Spleen (tissue), 7 donors: ENCODE measurements at regions not wholly inside any gene's neighbourhood (a gene's known extent, or its start where the extent isn't known, plus 50 kb on each side); places are given as distances from the start of the nearest gene placed in this dataset.

Source experiments
- POLR2A ChIP-seq, 3 donors: fragments of 450-650 bp; IDR thresholded peaks; one replicate each; pipeline ENCODE4 v1.5.1; 2017; ENCODE audit warnings: antibody characterized with exemption in 3 of 3, mild to moderate bottlenecking in 1 of 3
- TF ChIP-seq, protein P1 (sequence below), 11 experiments: fragments of 200-600 bp in 7 of 11; fragments of 450-650 bp in 4 of 11; sonication (generic) in 4 of 11; IDR thresholded peaks in 8 of 11; conservative IDR thresholded peaks in 3 of 11; 1 replicate in 7 of 11; 2 replicates in 4 of 11; pipeline versions ENCODE4 v1.4.0 to v1.8.0; 2016 to 2021; ENCODE audit warnings: antibody characterized with exemption in 11 of 11, inconsistent platforms in 4 of 11, mild to moderate bottlenecking in 1 of 11
- donor health status: DM: no; HTN: no; CAD: no; lungs with moderate emphysema.
- donor health status: DM: no; HTN: no; CAD: no.
- donor health status: DM: no; HTN: no; CAD: no.

DNA sequence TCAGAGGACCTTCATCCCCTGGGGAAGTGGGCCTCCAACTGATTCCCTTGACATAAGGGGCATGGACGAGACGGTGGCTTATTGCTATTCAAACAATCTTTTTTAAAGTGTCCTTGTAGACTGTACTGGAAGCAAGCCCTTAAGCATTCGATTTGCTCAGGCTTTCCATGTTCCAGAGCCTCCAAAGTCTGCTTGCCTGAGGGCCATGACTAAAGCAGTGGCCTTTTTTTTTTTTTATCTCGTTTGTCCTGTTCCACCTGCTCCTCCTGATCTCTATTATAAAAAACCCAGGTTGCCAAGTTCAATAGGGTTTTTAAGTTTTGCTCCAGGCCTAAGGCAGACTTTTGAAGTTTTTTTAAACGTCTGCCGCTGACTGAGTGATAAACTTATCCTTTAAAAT is 103.7 kb upstream of the AADAT start:
- TF ChIP-seq, protein P1, sequence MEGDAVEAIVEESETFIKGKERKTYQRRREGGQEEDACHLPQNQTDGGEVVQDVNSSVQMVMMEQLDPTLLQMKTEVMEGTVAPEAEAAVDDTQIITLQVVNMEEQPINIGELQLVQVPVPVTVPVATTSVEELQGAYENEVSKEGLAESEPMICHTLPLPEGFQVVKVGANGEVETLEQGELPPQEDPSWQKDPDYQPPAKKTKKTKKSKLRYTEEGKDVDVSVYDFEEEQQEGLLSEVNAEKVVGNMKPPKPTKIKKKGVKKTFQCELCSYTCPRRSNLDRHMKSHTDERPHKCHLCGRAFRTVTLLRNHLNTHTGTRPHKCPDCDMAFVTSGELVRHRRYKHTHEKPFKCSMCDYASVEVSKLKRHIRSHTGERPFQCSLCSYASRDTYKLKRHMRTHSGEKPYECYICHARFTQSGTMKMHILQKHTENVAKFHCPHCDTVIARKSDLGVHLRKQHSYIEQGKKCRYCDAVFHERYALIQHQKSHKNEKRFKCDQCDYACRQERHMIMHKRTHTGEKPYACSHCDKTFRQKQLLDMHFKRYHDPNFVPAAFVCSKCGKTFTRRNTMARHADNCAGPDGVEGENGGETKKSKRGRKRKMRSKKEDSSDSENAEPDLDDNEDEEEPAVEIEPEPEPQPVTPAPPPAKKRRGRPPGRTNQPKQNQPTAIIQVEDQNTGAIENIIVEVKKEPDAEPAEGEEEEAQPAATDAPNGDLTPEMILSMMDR (IDR thresholded peaks at IDR 0.05 in 8 of 11, conservative IDR thresholded peaks at IDR 0.05 in 3 of 11), result no peak
- TF ChIP-seq POLR2A (IDR thresholded peaks at IDR 0.05), result no peak
